ENCODE measurements at regions not wholly inside any gene's neighbourhood (a gene's known extent, or its start where the extent isn't known, plus 50 kb on each side); places are given as distances from the start of the nearest gene placed in this dataset.

GRCh38 chr2:186033541-186033940, 294.9 kb downstream of the FSIP2 start:
- no peak for TF ChIP-seq CTCF (IDR thresholded peaks at IDR 0.05)
- no peak for TF ChIP-seq POLR2A (IDR thresholded peaks at IDR 0.05)
